HG02981 (cell line): ENCODE measurements at regions not wholly inside any gene's neighbourhood (a gene's known extent, or its start where the extent isn't known, plus 50 kb on each side); places are given as distances from the start of the nearest gene placed in this dataset.
"Not testable (repeated sequence)": the region's sequence is repeated elsewhere in the genome, so short reads cannot be mapped to it uniquely, and the experiment has no call there.

Source experiments
- ATAC-seq: cut with Tn5 transposase; IDR thresholded peaks from one replicate; pipeline ENCODE4 v1.9.1; 2021; ENCODE audit warnings: mild to moderate bottlenecking, moderate library complexity; ENCODE audit not compliant: unreplicated experiment

- ATAC-seq = no peak
These were observed 404.1 kb upstream of the ATP11B start for GRCh38 chr3:182389071-182389815.

GRCh38 chr3:182390421-182390820 lies 402.9 kb upstream of the ATP11B start:
- no peak for ATAC-seq

- ATAC-seq = no peak
These were observed 400.9 kb upstream of the ATP11B start for GRCh38 chr3:182392182-182392937.

- ATAC-seq = no peak
These were observed 400.2 kb upstream of the ATP11B start for GRCh38 chr3:182393151-182393550.

GRCh38 chr3:182393830-182394367 lies 399.4 kb upstream of the ATP11B start:
- no peak for ATAC-seq

- ATAC-seq = no peak
These were observed 396.1 kb upstream of the ATP11B start for GRCh38 chr3:182397164-182397563.

GRCh38 chr3:182399978-182400737 lies 393.1 kb upstream of the ATP11B start:
- no peak for ATAC-seq

- no peak for ATAC-seq
These were observed 392.5 kb upstream of the ATP11B start for GRCh38 chr3:182400838-182401237.

- ATAC-seq = no peak
These were observed 389.3 kb upstream of the ATP11B start for GRCh38 chr3:182404031-182404430.

- ATAC-seq = no peak
These were observed 387.5 kb upstream of the ATP11B start for GRCh38 chr3:182405759-182406158.

- ATAC-seq = no peak
These were observed 386.5 kb upstream of the ATP11B start for GRCh38 chr3:182406786-182407185.

- no peak for ATAC-seq
These were observed 383.3 kb upstream of the ATP11B start for GRCh38 chr3:182410051-182410450.

GRCh38 chr3:182412066-182412465 lies 381.2 kb upstream of the ATP11B start:
- ATAC-seq = no peak

- no peak for ATAC-seq
These were observed 380.2 kb upstream of the ATP11B start for GRCh38 chr3:182413061-182413460.

GRCh38 chr3:182413682-182414081 lies 379.6 kb upstream of the ATP11B start:
- no peak for ATAC-seq

GRCh38 chr3:182414586-182414985 lies 378.7 kb upstream of the ATP11B start:
- ATAC-seq = no peak

GRCh38 chr3:182420741-182421140 lies 372.6 kb upstream of the ATP11B start:
- no peak for ATAC-seq

- ATAC-seq = no peak
These were observed 369.3 kb upstream of the ATP11B start for GRCh38 chr3:182424006-182424405.

- ATAC-seq = not testable (repeated sequence)
These were observed 367.2 kb upstream of the ATP11B start for GRCh38 chr3:182425926-182426718.

- not testable (repeated sequence) for ATAC-seq
These were observed 361.3 kb upstream of the ATP11B start for GRCh38 chr3:182431972-182432371.
